GM20000 (cell line): ENCODE measurements at regions not wholly inside any gene's neighbourhood (a gene's known extent, or its start where the extent isn't known, plus 50 kb on each side); places are given as distances from the start of the nearest gene placed in this dataset.

Source experiments
- DNase-seq: peaks from one replicate; pipeline ENCODE4 v3.0.0; 2012; ENCODE audit warnings: low spot score
- TF ChIP-seq, protein P1 (sequence below): IDR thresholded peaks from 2 replicates; pipeline ENCODE4 v1.5.1; 2012; ENCODE audit warnings: mild to moderate bottlenecking, control low read depth; ENCODE audit errors: extremely low read depth, missing control alignments

GRCh38 chr22:27533105-27533745 lies 268.3 kb downstream of the MN1 start:
- DNase-seq, result no peak

DNA sequence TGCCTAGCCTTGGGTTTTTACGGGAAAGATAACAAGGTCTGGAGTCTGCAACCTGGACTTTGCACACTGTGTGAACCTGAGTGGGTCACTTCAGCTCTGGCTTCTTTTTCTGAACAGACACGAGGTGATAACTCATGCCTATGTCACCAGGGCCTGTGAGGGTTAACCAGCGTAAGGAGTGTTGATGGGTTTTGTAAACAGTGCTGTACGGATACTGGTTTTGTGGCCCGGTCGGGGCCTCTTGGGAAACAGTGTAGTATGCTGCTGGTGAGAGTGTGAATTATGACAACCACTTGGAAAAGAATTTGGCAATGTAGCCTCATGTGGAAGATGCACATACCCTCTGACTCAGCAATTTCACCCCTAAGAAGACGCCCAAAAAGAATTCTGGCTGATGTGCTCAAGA lies 266.8 kb downstream of the MN1 start:
- TF ChIP-seq, protein P1, sequence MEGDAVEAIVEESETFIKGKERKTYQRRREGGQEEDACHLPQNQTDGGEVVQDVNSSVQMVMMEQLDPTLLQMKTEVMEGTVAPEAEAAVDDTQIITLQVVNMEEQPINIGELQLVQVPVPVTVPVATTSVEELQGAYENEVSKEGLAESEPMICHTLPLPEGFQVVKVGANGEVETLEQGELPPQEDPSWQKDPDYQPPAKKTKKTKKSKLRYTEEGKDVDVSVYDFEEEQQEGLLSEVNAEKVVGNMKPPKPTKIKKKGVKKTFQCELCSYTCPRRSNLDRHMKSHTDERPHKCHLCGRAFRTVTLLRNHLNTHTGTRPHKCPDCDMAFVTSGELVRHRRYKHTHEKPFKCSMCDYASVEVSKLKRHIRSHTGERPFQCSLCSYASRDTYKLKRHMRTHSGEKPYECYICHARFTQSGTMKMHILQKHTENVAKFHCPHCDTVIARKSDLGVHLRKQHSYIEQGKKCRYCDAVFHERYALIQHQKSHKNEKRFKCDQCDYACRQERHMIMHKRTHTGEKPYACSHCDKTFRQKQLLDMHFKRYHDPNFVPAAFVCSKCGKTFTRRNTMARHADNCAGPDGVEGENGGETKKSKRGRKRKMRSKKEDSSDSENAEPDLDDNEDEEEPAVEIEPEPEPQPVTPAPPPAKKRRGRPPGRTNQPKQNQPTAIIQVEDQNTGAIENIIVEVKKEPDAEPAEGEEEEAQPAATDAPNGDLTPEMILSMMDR, result no peak
- no peak for DNase-seq

More at GRCh38 chr22:27533105-27533745, 268.3 kb downstream of the MN1 start:
- TF ChIP-seq, protein P1, result no peak

DNA sequence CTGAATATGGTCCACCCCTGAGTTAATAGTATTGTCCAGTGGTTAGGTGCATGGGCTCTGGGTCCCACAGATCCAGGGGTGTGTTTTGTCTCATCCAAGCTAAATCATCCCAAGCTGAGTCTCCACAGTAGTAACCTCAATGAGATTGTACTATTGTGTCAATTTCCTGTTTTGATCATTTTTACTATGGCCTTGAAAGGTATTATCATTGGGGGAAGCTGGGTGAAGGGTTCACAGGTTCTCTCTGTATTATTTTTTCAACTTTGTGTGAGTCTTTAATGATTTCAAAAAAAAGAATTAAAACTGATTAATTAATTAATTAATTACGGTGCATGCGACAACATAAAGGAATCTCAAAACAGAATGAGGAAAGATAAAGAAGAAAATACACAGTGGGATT lies 266.1 kb downstream of the MN1 start:
- TF ChIP-seq, protein P1, result no peak
- no peak for DNase-seq

GRCh38 chr22:27537501-27537900 lies 264.1 kb downstream of the MN1 start:
- TF ChIP-seq, protein P1, result no peak
- DNase-seq, result no peak

DNA sequence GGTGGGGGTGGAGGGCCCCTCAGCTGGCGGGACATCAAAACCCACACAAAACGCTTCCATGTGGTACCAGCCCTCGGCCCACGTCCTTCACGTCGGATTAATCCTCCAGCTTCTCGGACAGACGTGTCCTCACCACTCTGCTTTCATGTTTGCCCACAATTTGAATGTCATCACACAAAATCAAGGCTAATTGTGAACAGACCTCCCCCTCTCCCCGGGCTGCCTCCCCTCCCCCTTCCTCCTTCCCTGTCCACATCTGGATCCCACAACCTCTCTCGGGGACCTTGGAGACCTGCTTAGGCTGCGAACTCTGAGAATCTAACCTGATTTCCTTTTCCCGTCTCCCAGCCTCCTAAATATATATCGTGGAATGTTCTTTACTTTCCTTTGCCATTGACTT lies 262.9 kb downstream of the MN1 start:
- no peak for DNase-seq
- TF ChIP-seq, protein P1, result no peak

- TF ChIP-seq, protein P1, result no peak
- no peak for DNase-seq
Observed at GRCh38 chr22:27540247-27540646, 261.3 kb downstream of the MN1 start.

DNA sequence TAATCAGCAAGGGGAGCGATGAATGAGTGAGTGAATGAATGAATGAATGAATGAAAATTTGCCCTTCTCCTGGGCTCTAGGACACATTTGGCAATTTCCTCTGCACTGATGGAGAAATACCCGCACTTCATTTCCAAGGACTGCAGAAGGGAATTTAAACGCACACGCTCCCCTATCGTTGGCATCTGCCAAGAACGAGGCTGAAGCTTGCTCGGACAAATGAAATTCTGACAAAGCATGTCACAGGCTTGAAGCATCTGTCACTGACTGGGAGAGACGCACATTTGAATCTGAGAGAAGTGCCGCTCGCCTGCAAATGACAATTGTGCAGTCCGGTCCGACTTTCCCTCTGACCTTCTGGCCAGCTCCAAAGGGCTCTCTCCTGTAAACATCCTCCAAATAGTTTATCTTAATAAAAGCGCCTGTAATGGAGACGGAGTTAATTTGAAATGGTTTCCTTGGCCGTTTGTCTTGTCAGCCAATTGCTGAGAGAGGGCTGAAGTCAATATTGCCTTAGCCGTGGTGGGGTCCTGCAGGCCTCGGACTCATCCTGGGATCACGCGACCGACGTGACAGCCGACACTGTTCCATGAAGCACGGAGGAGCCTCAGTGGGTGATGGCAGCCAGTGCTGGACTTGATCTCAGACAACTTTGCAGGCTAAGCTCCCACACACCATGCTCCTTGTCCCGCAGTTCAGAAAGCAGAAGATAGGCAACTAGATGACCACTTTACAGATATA lies 260.7 kb downstream of the MN1 start:
- TF ChIP-seq, protein P1, result no peak
- no peak for DNase-seq
